Osteoblast (primary cell): ENCODE measurements at regions not wholly inside any gene's neighbourhood (a gene's known extent, or its start where the extent isn't known, plus 50 kb on each side); places are given as distances from the start of the nearest gene placed in this dataset.

Experiments
- DNase-seq: peaks from one replicate; pipeline ENCODE4 v3.0.0; 2011; ENCODE audit warnings: low spot score, mixed read lengths; ENCODE audit not compliant: insufficient read length; ENCODE audit errors: missing footprints
- H2AFZ ChIP-seq: 2 replicates; pipeline ENCODE4 v1.6.0; 2011; ENCODE audit warnings: mild to moderate bottlenecking, low read length
- H3K27ac ChIP-seq: 2 replicates; pipeline ENCODE4 v1.5.1; 2011; ENCODE audit warnings: mild to moderate bottlenecking, low read depth, low read length, moderate library complexity
- H3K27me3 ChIP-seq: 2 replicates; pipeline ENCODE4 v1.6.0; 2012; ENCODE audit warnings: mild to moderate bottlenecking, control low read depth, inconsistent platforms, low read length, moderate library complexity; ENCODE audit not compliant: insufficient read depth
- H3K36me3 ChIP-seq: 2 replicates; pipeline ENCODE4 v1.5.1; 2011; ENCODE audit warnings: mild to moderate bottlenecking, low read length, control low read depth, moderate library complexity; ENCODE audit not compliant: insufficient read depth
- H3K4me1 ChIP-seq: 2 replicates; pipeline ENCODE4 v1.5.1; 2011; ENCODE audit warnings: mild to moderate bottlenecking, low read length, control low read depth, moderate library complexity; ENCODE audit not compliant: insufficient read depth
- H3K4me2 ChIP-seq: 2 replicates; pipeline ENCODE4 v1.6.0; 2011; ENCODE audit warnings: mild to moderate bottlenecking, low read length; ENCODE audit not compliant: insufficient read depth
- H3K4me3 ChIP-seq: fragments of 200-600 bp; sonication (generic); 3 replicates; pipeline ENCODE4 v1.5.1; 2012; ENCODE audit warnings: mild to moderate bottlenecking, low read length, inconsistent platforms; ENCODE audit not compliant: insufficient read depth
- H3K79me2 ChIP-seq: 2 replicates; pipeline ENCODE4 v1.6.0; 2012; ENCODE audit warnings: mild to moderate bottlenecking, low read length, control low read depth, inconsistent platforms; ENCODE audit not compliant: insufficient read depth
- H3K9me3 ChIP-seq: 2 replicates; pipeline ENCODE4 v1.5.1; 2011; ENCODE audit warnings: low read depth, low read length, control low read depth
- H4K20me1 ChIP-seq: 2 replicates; pipeline ENCODE4 v1.6.0; 2012; ENCODE audit warnings: mild to moderate bottlenecking, low read length, control low read depth; ENCODE audit not compliant: insufficient read depth
- CTCF ChIP-seq: IDR thresholded peaks from 2 replicates; pipeline ENCODE4 v1.5.1; 2011; ENCODE audit warnings: mild to moderate bottlenecking, low read depth, low read length, moderate library complexity; ENCODE audit errors: extremely low read depth

- no peak overlapping the region for H3K27ac ChIP-seq
- H3K4me2 ChIP-seq: no peak overlapping the region
- no peaks in the 10 kb centered on the region for H3K36me3 ChIP-seq
- H3K79me2 ChIP-seq: no peaks in the 10 kb centered on the region
- TF ChIP-seq CTCF: no peak
- no peaks in the 10 kb centered on the region for H3K4me1 ChIP-seq
- H3K9me3 ChIP-seq: no peaks in the 10 kb centered on the region
- H2AFZ ChIP-seq: no peak overlapping the region
- no peaks in the 10 kb centered on the region for H3K27me3 ChIP-seq
- no peak overlapping the region for H3K4me3 ChIP-seq
- H4K20me1 ChIP-seq: no peaks in the 10 kb centered on the region
- DNase-seq: no peak
These were observed 1474.9 kb downstream of the EFNA5 start for GRCh38 chr5:106195679-106196474.

- Histone ChIP-seq H3K4me3 (no peak overlapping the region), H2AFZ (no peak overlapping the region), H3K27me3 (no peaks in the 10 kb centered on the region), H3K4me1 (no peaks in the 10 kb centered on the region), H3K4me2 (no peak overlapping the region), H4K20me1 (no peaks in the 10 kb centered on the region), H3K79me2 (no peaks in the 10 kb centered on the region), H3K9me3 (no peaks in the 10 kb centered on the region), H3K36me3 (no peaks in the 10 kb centered on the region), H3K27ac (no peak overlapping the region)
- no peak for TF ChIP-seq CTCF
- no peak for DNase-seq
These were observed 1481.5 kb downstream of the EFNA5 start for GRCh38 chr5:106189121-106189809.

- Histone ChIP-seq H3K4me1 (no peaks in the 10 kb centered on the region), H4K20me1 (no peaks in the 10 kb centered on the region), H3K9me3 (no peaks in the 10 kb centered on the region), H3K27ac (no peak overlapping the region), H3K4me2 (no peak overlapping the region), H3K79me2 (no peaks in the 10 kb centered on the region), H3K36me3 (no peaks in the 10 kb centered on the region), H3K4me3 (no peak overlapping the region), H2AFZ (no peak overlapping the region), H3K27me3 (no peaks in the 10 kb centered on the region)
- TF ChIP-seq CTCF: no peak
- DNase-seq: no peak
These were observed 1485.1 kb downstream of the EFNA5 start for GRCh38 chr5:106185661-106186081.

GRCh38 chr5:106174903-106175302 lies 1495.8 kb downstream of the EFNA5 start:
- H3K4me2 ChIP-seq: no peak overlapping the region
- H3K9me3 ChIP-seq: no peaks in the 10 kb centered on the region
- no peaks in the 10 kb centered on the region for H3K36me3 ChIP-seq
- no peak for DNase-seq
- H3K4me1 ChIP-seq: no peaks in the 10 kb centered on the region
- no peaks in the 10 kb centered on the region for H4K20me1 ChIP-seq
- no peaks in the 10 kb centered on the region for H3K27me3 ChIP-seq
- TF ChIP-seq CTCF: no peak
- H3K79me2 ChIP-seq: no peaks in the 10 kb centered on the region
- H3K27ac ChIP-seq: no peak overlapping the region
- no peak overlapping the region for H2AFZ ChIP-seq
- no peak overlapping the region for H3K4me3 ChIP-seq
